Hepatocyte (in vitro differentiated cells): ENCODE measurements at regions not wholly inside any gene's neighbourhood (a gene's known extent, or its start where the extent isn't known, plus 50 kb on each side); places are given as distances from the start of the nearest gene placed in this dataset.

ENCODE experiments used
- DNase-seq: peaks from one replicate; pipeline ENCODE4 v3.0.0-alpha.2; 2016; ENCODE audit warnings: low spot score
- H2AFZ ChIP-seq: fragments of 200-600 bp; sonication (generic); 2 replicates; pipeline ENCODE4 v1.6.0; 2016; ENCODE audit warnings: antibody characterized with exemption, mild to moderate bottlenecking
- H3K27ac ChIP-seq: fragments of 200-600 bp; sonication (generic); 2 replicates; pipeline ENCODE4 v1.5.1; 2016; ENCODE audit warnings: mild to moderate bottlenecking
- H3K27me3 ChIP-seq: fragments of 200-600 bp; sonication (generic); 2 replicates; pipeline ENCODE4 v1.6.1; 2016
- H3K36me3 ChIP-seq: fragments of 200-600 bp; sonication (generic); replicated peaks from 2 replicates; pipeline ENCODE4 v1.5.1; 2016; ENCODE audit warnings: low read depth; ENCODE audit not compliant: insufficient read depth
- H3K4me1 ChIP-seq: fragments of 200-600 bp; sonication (generic); 2 replicates; pipeline ENCODE4 v1.5.1; 2016; ENCODE audit warnings: mild to moderate bottlenecking, moderate library complexity; ENCODE audit not compliant: insufficient read depth
- H3K4me2 ChIP-seq: fragments of 200-600 bp; sonication (generic); 2 replicates; pipeline ENCODE4 v1.6.0; 2016
- H3K4me3 ChIP-seq: fragments of 200-600 bp; sonication (generic); 2 replicates; pipeline ENCODE4 v1.5.1; 2016; ENCODE audit warnings: mild to moderate bottlenecking
- H3K79me2 ChIP-seq: fragments of 200-600 bp; sonication (generic); 2 replicates; pipeline ENCODE4 v1.6.0; 2017; ENCODE audit warnings: mild to moderate bottlenecking
- H3K9me2 ChIP-seq: fragments of 200-600 bp; sonication (generic); replicated peaks from 2 replicates; pipeline ENCODE4 v1.6.0; 2017; ENCODE audit warnings: mild to moderate bottlenecking; ENCODE audit not compliant: insufficient read depth
- H3K9me3 ChIP-seq: fragments of 200-600 bp; sonication (generic); 2 replicates; pipeline ENCODE4 v1.5.1; 2016; ENCODE audit warnings: low read depth, mild to moderate bottlenecking
- H4K20me1 ChIP-seq: fragments of 200-600 bp; sonication (generic); 2 replicates; pipeline ENCODE4 v1.6.0; 2016; ENCODE audit warnings: mild to moderate bottlenecking; ENCODE audit not compliant: insufficient read depth, poor library complexity, severe bottlenecking
- EZH2 ChIP-seq: fragments of 200-600 bp; sonication (generic); IDR thresholded peaks from 2 replicates; pipeline ENCODE4 v1.6.1; 2016; ENCODE audit warnings: antibody characterized with exemption, mild to moderate bottlenecking, borderline replicate concordance
- EZH2phosphoT487 ChIP-seq: fragments of 200-600 bp; sonication (generic); IDR thresholded peaks from one replicate; pipeline ENCODE4 v1.6.1; 2018; ENCODE audit warnings: antibody characterized with exemption, mild to moderate bottlenecking, low read depth, moderate library complexity; ENCODE audit not compliant: unreplicated experiment, severe bottlenecking
- WGBS: methylation state at CpG from one replicate; pipeline ENCODE4 v1.1.6; 2016; ENCODE audit warnings: low lambda C conversion rate; ENCODE audit errors: missing lambda C conversion rate; 5-methylcytosine and 5-hydroxymethylcytosine counted together
- TF ChIP-seq, protein P1 (sequence below): fragments of 200-600 bp; sonication (generic); IDR thresholded peaks from 2 replicates; pipeline ENCODE4 v1.5.1; 2016; ENCODE audit warnings: antibody characterized with exemption, mild to moderate bottlenecking; ENCODE audit not compliant: poor library complexity

DNA sequence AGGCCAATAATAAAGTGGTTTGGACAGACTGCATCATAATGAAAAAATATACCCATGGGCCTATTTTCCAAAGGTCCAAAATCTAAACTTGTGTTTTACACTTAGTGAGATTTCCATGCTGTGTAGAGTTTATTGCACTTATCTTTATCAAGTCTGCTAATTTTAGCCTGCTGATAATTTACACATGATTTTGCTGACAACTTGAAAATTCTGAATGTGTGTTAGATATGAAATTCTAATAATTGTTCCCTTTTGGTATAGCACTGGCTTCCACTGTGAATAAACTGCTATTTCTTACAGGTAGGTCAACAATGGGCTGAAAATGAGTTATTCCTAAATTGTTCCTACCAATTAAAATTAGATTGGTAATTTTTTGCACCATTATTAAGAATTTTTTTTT is 589.1 kb upstream of the ANO3 start:
- H2AFZ ChIP-seq = no peak overlapping the region
- no peak overlapping the region for H3K4me3 ChIP-seq

DNA sequence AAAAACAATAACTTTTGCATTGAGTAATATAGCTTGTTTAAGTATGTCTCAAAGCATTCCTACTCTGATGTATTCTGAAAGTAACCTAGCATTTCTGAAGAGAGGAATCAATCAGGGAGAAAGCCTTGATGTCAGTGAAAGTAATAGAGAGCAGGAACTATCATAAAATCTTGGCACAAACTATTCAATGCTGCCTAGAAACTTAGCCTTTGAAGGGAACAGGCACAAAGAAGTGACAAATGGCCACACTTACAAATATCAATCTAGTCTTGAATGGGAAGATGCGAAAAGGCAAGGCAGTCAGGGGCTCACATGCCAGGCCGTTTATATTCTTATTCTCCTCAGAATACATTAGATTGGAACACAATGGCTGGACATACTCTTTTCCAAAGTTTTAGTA is 576.5 kb upstream of the ANO3 start:
- no peaks in the 10 kb centered on the region for H3K4me1 ChIP-seq
- no peak overlapping the region for H3K27ac ChIP-seq
- H3K9me2 ChIP-seq = no peaks in the 10 kb centered on the region
- H2AFZ ChIP-seq = no peak overlapping the region
- TF ChIP-seq EZH2phosphoT487 = no peak
- TF ChIP-seq, protein P1, sequence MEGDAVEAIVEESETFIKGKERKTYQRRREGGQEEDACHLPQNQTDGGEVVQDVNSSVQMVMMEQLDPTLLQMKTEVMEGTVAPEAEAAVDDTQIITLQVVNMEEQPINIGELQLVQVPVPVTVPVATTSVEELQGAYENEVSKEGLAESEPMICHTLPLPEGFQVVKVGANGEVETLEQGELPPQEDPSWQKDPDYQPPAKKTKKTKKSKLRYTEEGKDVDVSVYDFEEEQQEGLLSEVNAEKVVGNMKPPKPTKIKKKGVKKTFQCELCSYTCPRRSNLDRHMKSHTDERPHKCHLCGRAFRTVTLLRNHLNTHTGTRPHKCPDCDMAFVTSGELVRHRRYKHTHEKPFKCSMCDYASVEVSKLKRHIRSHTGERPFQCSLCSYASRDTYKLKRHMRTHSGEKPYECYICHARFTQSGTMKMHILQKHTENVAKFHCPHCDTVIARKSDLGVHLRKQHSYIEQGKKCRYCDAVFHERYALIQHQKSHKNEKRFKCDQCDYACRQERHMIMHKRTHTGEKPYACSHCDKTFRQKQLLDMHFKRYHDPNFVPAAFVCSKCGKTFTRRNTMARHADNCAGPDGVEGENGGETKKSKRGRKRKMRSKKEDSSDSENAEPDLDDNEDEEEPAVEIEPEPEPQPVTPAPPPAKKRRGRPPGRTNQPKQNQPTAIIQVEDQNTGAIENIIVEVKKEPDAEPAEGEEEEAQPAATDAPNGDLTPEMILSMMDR = no peak
- TF ChIP-seq EZH2 = no peak
- H4K20me1 ChIP-seq = no peaks in the 10 kb centered on the region
- no peaks in the 10 kb centered on the region for H3K36me3 ChIP-seq
- H3K4me2 ChIP-seq = no peak overlapping the region
- H3K9me3 ChIP-seq = no peaks in the 10 kb centered on the region
- H3K79me2 ChIP-seq = no peaks in the 10 kb centered on the region
- WGBS = 21% methylated on average over 2 of the region's 2 CpGs
- H3K27me3 ChIP-seq = no peaks in the 10 kb centered on the region
- no peak overlapping the region for H3K4me3 ChIP-seq
- DNase-seq = no peak

More for the DNA sequence above, 589.1 kb upstream of the ANO3 start:
- H3K4me2 ChIP-seq = no peak overlapping the region
- no peaks in the 10 kb centered on the region for H3K9me2 ChIP-seq
- no peaks in the 10 kb centered on the region for H3K4me1 ChIP-seq
- no peak for DNase-seq
- H3K27me3 ChIP-seq = no peaks in the 10 kb centered on the region
- no peaks in the 10 kb centered on the region for H4K20me1 ChIP-seq
- H3K36me3 ChIP-seq = no peaks in the 10 kb centered on the region
- H3K79me2 ChIP-seq = no peaks in the 10 kb centered on the region
- TF ChIP-seq, protein P1 = no peak
- TF ChIP-seq EZH2phosphoT487 = no peak
- TF ChIP-seq EZH2 = no peak
- no peaks in the 10 kb centered on the region for H3K9me3 ChIP-seq
- no peak overlapping the region for H3K27ac ChIP-seq

DNA sequence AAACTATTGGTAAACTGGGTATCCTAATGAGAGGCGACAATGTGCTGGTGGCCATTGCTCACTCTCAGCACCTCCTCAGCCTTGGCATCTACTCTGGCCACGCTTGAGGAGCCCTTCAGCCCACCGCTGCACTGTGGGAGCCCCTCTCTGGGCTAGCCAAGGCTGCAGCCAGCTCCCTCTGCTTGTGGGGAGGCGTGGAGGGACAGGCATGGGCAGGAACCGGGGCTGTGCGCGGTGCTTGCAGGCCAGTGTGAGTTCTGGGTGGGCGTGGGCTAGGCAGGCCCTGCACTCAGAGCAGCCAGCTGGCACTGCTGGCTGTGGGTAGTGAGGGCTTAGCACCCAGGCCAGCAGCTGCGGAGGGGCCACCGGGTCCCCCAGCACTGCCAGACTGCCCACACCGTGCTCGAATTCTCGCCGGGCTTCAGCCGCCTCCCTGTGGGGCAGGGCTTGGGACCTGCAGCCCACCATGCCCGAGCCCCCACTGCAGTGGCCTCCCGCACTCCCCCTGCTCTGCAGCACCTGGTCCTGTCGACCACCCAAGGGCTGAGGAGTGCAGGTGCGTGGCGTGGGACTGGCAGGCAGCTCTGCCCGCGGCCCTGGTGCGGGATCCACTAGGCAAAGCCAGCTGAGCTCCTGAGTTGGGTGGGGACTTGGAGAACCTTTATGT is 575.9 kb upstream of the ANO3 start:
- Histone ChIP-seq H3K36me3 (no peaks in the 10 kb centered on the region), H3K27ac (no peak overlapping the region), H3K27me3 (no peaks in the 10 kb centered on the region), H3K4me3 (no peak overlapping the region), H3K79me2 (no peaks in the 10 kb centered on the region), H3K4me1 (no peaks in the 10 kb centered on the region), H3K9me3 (no peaks in the 10 kb centered on the region), H3K4me2 (no peak overlapping the region), H4K20me1 (no peaks in the 10 kb centered on the region), H3K9me2 (no peaks in the 10 kb centered on the region), H2AFZ (no peak overlapping the region)
- 88% methylated on average over 17 of the region's 23 CpGs for WGBS
- no peak for DNase-seq
- TF ChIP-seq EZH2phosphoT487 (no peak), EZH2 (no peak)
- TF ChIP-seq, protein P1 = no peak

DNA sequence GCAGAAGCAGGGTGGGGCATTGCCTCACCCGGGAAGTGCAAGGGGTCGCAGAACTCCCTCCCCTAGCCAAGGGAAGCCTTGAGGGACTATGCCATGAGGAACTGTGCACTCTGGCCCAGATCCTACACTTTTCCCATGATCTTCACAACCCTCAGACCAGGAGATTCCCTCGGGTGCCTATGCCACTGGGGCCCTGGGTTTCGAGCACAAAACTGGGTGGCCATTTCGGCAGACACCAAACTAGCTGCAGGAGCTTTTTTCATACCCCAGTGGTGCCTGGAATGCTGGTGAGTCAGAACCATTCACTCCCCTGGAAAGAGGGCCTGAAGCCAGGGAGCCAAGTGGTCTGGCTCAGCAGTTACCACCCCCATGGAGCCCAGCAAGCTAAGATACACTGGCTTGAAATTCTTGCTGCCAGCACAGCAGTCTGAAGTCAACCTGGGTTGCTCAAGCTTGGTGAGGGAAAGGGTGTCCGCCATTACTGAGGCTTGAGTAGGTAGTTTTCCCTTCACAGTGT is 573.7 kb upstream of the ANO3 start:
- Histone ChIP-seq H3K36me3 (no peaks in the 10 kb centered on the region), H2AFZ (no peak overlapping the region), H3K27me3 (no peaks in the 10 kb centered on the region)

More for the DNA sequence above, 573.7 kb upstream of the ANO3 start:
- Histone ChIP-seq H3K9me2 (no peaks in the 10 kb centered on the region), H3K4me2 (no peak overlapping the region), H3K4me3 (no peak overlapping the region), H3K4me1 (no peaks in the 10 kb centered on the region), H3K9me3 (no peaks in the 10 kb centered on the region), H3K27ac (no peak overlapping the region), H3K79me2 (no peaks in the 10 kb centered on the region), H4K20me1 (no peaks in the 10 kb centered on the region)
- 87% methylated on average over 6 of the region's 6 CpGs for WGBS
- TF ChIP-seq EZH2phosphoT487 (no peak), EZH2 (no peak)
- TF ChIP-seq, protein P1 = no peak
- DNase-seq = no peak
